KOPT-K1 (cell line): ENCODE measurements at regions not wholly inside any gene's neighbourhood (a gene's known extent, or its start where the extent isn't known, plus 50 kb on each side); places are given as distances from the start of the nearest gene placed in this dataset.

Experiments
- H3K27ac ChIP-seq: fragments of 200-600 bp; sonication (generic); 2 replicates; pipeline ENCODE4 v1.5.1; 2016; ENCODE audit warnings: antibody characterized with exemption, mild to moderate bottlenecking, low read depth, low read length; ENCODE audit not compliant: poor library complexity, severe bottlenecking
- H3K36me3 ChIP-seq: fragments of 200-600 bp; sonication (generic); 2 replicates; pipeline ENCODE4 v1.5.1; 2017; ENCODE audit warnings: antibody characterized with exemption, mild to moderate bottlenecking, low read length, moderate library complexity; ENCODE audit not compliant: insufficient read depth
- H3K9me3 ChIP-seq: fragments of 200-600 bp; sonication (generic); 2 replicates; pipeline ENCODE4 v1.5.1; 2017; ENCODE audit warnings: antibody characterized with exemption, low read length, mild to moderate bottlenecking; ENCODE audit not compliant: insufficient read depth, poor library complexity, severe bottlenecking

DNA sequence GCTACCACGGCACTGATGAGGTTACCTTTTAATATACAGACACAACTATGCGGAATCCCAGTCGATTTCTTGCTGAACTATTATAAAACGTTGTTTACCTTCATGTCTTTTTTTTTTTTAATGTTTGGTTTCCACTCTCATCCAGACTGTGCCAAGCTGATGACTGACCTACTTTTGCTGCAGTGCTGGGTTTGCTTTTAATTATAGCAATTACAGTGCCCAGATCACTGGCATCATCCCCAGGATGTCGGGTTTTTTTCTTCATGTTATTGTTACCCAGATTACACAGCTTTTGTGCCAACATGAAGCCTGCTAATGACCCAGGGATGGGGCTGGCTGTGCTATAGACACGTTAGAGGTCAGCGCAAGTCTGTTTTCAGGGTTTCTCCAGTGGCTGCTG is 294.0 kb upstream of the ATP10A start:
- no peaks in the 10 kb centered on the region for H3K9me3 ChIP-seq
- no peak overlapping the region for H3K27ac ChIP-seq
- no peaks in the 10 kb centered on the region for H3K36me3 ChIP-seq

DNA sequence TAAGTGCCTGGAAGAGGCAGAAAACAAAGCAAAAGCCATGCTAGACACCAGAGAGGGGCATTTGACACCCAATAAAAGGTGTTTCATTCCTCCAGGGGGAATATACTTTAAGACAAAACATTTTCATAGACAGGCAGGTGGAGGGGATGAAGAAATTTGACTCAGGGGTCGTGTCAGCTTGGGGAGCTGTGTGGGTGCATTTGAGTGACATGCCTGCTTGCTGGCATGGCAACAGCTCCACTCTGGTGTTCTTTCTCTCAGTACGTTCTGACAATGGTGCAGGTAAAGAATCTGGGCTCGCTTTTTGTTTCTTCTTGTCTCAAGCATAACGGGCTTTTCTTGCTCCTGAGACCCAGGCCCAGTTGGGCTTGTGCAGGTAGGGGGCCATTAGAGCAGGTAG is 292.9 kb upstream of the ATP10A start:
- no peaks in the 10 kb centered on the region for H3K36me3 ChIP-seq
- no peaks in the 10 kb centered on the region for H3K9me3 ChIP-seq
- no peak overlapping the region for H3K27ac ChIP-seq

DNA sequence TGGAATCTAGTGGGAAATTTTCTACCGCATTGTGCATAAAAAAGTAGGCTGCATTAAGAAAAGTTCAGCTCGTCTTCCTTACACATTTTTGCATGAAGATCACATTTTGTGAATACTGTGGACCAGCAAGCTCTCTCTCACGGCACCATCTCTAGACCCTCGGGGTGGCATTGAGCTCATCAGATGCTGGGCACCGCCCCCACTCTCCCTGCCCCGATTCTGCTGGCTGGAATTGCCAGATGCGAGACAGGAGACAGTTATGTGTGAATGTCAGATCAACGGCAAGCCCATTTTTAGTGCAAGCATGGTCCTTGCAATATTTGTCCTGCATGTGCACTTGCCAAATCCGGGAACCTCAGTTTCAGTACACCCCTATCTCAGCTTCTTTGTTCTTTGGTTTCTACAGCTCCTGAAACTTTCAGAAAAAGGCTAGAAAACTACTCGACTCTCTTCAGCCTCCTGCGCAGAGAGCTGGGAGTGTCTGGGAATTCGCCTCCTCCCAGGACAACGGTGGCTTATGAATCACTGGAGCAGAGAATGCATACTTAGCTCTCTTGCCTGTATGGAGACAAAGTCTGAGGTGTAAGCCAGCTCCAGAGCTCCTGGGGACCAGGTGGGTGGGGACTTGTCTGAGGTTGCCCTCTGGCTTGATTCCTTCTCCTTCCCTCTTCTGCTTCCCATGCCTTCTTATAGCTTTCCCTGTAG is 285.2 kb upstream of the ATP10A start:
- no peak overlapping the region for H3K27ac ChIP-seq
- no peaks in the 10 kb centered on the region for H3K9me3 ChIP-seq
- H3K36me3 ChIP-seq: no peaks in the 10 kb centered on the region

DNA sequence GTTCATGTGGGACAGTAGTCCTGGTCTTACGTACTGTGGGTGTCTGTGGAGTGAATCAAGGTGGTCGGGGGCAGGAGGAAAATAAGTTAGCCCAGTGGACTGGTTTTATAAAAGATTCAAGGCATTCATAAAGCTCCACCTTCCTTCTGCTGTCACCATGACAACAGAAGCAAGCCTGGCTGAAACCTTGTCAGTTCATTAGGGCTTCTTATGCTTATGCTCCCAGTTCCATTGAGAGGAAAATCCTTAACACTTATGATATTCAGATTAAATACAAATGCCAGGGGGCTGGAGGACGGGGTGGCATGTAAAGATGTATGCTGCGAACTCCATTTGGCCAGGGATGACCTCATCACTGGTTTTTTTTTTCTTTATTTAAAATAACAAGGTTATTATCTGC is 283.1 kb upstream of the ATP10A start:
- H3K9me3 ChIP-seq: no peaks in the 10 kb centered on the region
- H3K27ac ChIP-seq: no peak overlapping the region
- H3K36me3 ChIP-seq: no peaks in the 10 kb centered on the region

DNA sequence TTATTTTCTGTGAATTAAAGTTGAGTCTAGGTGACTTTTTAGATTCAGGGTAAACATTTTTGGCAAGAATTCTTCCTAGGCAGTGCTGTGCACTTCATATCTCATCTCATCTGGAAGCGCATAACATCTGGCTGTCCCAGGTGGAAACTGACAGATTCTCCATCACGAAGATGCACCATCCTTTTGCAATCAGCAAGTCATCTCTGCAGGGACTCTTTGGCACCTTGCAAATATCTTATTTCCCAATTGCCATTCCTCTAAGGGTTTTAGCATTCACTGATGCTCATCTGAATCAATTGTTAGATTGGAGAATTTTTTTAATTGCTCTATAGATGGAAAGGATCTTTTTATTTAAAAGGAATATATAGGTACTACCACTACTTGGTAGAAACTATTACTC is 282.7 kb upstream of the ATP10A start:
- H3K27ac ChIP-seq: no peak overlapping the region
- H3K9me3 ChIP-seq: no peaks in the 10 kb centered on the region
- H3K36me3 ChIP-seq: no peaks in the 10 kb centered on the region

DNA sequence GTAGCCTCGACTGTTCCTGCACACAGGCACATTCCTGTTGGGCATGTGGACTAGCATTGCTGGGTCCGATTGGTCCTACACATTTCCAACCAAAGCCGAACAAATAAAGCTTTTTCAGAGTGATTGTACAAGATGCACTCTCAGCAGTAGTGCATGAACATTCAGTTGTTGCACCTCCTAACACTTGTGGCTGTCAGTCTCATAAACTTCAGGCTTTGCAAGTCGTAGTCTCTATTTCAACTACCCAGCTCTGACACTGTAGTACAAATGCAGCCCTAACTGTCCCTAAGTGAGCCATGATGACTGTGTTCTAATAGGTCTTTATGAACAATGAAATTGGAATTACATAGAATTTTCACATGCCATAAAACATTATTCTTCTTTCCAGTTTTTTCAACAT is 281.7 kb upstream of the ATP10A start:
- Histone ChIP-seq H3K36me3 (no peaks in the 10 kb centered on the region), H3K27ac (no peak overlapping the region), H3K9me3 (no peaks in the 10 kb centered on the region)

DNA sequence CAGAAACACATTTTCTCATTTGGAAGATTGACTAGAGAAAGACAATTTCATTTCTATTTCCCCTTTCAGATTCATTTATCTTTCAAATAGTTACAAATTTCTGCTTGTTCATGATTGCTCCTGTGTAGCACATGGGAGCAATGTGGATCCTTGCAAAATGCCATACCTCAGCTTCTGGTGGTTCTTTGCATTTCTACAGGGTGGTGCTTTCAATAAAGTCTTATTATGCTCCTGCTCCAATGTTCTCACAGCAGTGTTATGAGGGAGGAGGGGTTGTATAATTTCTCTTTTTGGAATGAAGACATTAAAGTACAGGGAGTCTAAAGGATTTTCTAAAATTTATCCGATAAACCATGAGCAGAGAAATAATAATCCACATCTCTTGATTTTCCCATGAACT is 280.1 kb upstream of the ATP10A start:
- Histone ChIP-seq H3K27ac (no peak overlapping the region), H3K36me3 (no peaks in the 10 kb centered on the region), H3K9me3 (no peaks in the 10 kb centered on the region)

DNA sequence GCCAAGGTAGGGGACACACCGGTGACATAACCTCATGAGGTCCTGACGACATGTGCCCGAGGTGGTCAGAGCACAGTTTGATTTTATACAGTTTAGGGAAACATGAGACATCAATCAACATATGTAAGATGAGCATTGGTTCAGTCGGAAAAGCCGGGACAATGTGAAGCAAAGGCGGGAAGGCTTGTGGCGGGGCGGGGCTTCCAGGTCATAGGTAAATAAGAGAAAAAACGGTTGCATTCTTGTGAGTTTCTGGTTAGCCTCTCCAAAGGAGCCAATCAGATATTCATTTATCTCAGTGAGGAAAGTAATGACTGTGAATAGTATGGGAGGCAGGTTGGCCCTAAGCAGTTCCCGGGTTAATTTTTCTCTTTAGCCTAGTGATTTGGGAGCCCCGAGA is 271.7 kb upstream of the ATP10A start:
- no peaks in the 10 kb centered on the region for H3K9me3 ChIP-seq
- no peak overlapping the region for H3K27ac ChIP-seq
- no peaks in the 10 kb centered on the region for H3K36me3 ChIP-seq

DNA sequence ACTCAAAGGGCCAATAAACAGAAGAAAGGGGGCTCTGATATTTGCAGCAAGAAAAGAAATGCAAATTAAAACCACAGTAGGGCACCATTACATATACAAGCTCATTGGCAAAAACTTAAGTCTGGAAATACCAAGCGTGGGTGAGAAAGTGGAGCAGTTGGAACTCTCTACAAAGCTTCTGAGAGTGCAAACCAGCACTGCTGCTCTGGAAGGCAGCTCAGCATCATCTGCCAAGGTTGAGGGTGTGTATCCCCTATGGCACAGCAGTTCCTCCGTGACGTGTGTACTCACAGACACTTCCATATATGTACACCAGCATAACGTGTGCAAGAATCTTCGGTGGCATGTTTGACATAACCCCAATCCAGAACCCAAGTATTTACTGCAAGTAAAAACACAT is 271.0 kb upstream of the ATP10A start:
- Histone ChIP-seq H3K9me3 (no peaks in the 10 kb centered on the region), H3K36me3 (no peaks in the 10 kb centered on the region), H3K27ac (no peak overlapping the region)

DNA sequence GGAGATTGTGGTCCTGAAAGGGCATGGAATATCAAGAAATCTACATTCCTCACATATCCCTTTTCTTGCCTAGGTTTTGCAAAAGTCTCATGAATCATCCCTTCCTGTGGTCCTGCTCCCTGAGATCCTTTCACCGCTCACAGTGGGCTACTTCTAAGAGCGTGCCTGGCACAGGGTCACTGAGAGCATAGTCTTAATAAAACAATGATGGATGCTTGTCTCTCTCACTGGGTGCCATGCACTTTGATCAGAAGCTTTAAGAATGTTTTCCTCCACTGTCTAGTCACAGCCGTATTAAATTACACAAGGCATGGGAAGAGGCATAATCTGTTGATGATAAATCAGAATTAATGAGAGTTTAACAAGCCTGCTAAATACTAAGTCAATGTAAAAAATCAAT is 269.7 kb upstream of the ATP10A start:
- H3K27ac ChIP-seq: no peak overlapping the region
- H3K9me3 ChIP-seq: no peaks in the 10 kb centered on the region
- H3K36me3 ChIP-seq: no peaks in the 10 kb centered on the region

DNA sequence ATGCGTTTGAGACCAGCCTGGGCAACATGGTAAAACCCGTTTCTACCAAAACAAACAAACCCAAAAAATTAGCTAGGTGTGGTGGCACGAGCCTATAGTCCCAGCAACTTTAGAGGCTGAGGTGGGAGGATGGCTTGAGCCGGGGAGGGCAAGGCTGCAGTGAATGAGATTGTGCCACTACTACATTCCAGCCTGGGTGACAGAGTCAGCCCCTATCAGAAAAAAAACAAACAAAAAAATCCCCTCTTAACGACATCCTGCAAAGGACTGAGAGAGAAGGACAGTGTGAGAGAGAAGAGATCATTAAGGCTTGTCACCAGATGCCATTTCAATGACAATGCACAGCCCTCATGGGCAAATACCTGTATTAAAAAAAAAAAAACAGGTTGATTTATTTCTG is 266.7 kb upstream of the ATP10A start:
- Histone ChIP-seq H3K9me3 (no peaks in the 10 kb centered on the region), H3K27ac (no peak overlapping the region), H3K36me3 (no peaks in the 10 kb centered on the region)

DNA sequence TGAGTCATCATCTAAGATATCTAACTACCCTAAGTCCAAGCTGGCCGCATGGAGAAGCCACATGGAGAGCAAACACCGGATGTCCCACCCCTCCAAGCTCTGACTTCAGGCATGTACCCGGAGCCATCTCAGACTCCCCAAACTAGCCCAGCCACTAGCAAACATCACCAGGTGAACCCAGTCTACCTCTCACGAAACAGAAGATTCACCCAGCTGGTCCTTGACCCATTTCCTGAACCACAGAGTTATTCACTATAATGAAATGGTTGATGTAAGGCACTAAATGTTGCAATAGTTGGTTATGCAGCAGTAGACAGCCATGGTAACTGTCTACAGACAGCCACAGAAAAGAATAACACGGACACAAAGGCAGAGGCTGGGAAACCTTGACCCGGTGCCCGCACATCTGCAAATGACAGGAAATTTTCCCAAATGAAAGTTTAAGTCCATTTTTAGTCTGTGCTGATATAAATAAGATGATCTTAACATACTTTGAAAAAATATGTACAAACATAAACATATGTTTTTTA is 265.5 kb upstream of the ATP10A start:
- Histone ChIP-seq H3K36me3 (no peaks in the 10 kb centered on the region), H3K9me3 (no peaks in the 10 kb centered on the region), H3K27ac (no peak overlapping the region)

DNA sequence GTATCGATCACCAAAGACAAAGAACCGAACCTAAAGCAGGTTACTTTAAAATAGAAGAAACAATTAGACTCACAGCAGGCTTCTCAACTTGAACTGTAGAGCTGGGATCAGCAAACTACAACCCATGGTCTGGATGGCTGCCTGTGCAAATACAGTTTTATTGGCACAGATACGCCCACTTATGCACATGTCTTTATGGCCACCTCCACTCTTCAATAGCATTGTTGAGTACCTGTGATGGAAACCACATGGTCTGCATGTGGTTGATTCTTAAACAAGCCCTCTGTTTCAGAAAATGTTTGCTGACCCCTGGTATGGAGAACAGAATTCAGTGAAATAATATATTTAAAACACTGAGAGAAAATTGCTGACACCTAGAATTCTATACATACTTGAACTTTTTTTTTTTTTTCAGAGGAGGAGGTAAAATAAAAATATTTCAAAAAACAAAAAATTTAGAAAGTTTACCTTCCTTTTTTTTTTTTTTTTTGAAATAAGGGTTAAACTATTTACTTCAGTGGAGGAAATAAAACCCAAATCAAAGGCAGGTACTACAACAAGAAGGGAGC is 263.8 kb upstream of the ATP10A start:
- Histone ChIP-seq H3K27ac (no peak overlapping the region), H3K36me3 (no peaks in the 10 kb centered on the region), H3K9me3 (no peaks in the 10 kb centered on the region)

DNA sequence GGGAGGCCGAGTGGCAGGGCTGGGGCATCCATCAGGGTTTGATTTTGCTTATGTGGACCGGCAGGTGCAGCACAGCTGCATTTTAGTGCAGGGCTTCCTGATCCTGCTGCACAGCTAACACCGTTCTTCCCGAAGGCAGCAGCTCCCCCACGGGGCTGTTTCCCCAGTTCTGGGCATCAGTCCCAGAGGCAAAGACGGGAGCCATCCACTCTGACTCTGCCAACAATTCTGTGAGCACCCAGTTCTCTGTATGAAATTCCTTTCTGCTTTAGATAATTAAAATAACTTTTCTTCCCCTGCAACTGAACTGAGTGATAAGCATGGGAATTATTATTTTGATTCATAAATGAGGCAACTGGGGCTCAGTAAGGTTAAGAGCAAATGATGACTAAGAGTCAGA is 262.9 kb upstream of the ATP10A start:
- Histone ChIP-seq H3K9me3 (no peaks in the 10 kb centered on the region), H3K27ac (no peak overlapping the region), H3K36me3 (no peaks in the 10 kb centered on the region)

DNA sequence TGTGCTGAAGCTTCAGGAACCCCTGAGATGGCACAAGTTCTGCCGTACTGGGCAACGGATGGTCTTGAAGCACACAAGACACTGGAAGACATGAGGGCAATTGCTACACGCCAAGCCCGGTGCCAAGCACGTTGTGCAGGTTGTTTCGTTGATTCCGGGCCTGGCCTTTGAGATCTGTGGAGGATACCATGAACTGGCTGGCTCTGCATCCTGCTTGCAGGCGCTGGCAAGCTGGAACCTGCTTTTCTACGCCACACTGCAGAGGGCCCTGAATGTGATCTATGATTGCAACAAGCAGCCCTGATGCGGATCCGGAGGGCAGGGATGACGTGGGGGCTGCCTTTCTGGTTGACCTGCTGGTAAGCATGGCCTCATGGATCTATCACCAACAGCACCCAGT is 262.5 kb upstream of the ATP10A start:
- Histone ChIP-seq H3K9me3 (no peaks in the 10 kb centered on the region), H3K27ac (no peak overlapping the region), H3K36me3 (no peaks in the 10 kb centered on the region)

DNA sequence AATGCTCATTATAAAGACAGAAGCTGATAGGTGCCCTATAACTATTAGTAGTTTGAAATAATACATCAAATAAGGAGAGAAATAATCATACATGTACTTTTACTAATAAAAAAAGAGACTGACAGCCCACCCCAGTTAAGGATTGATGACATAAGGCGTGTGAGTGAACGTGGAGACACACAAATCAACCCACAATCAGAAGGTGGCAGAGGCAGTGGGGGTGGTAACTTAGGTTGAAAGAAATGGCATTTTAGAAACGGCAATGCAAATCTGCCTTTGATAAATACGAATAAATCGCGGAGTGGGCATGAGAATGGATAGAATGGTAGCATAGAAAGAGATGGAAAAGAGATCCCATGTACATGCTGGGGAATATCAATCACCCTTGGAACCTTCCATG is 256.2 kb upstream of the ATP10A start:
- H3K9me3 ChIP-seq: no peaks in the 10 kb centered on the region
- H3K27ac ChIP-seq: no peak overlapping the region
- no peaks in the 10 kb centered on the region for H3K36me3 ChIP-seq
